Sigmoid colon (tissue), 4 donors: ENCODE measurements at regions not wholly inside any gene's neighbourhood (a gene's known extent, or its start where the extent isn't known, plus 50 kb on each side); places are given as distances from the start of the nearest gene placed in this dataset.

ENCODE experiments used
- POLR2A ChIP-seq, 2 donors: fragments of 450-650 bp; IDR thresholded peaks; one replicate each; pipeline ENCODE4 v1.6.1; 2016; ENCODE audit warnings: antibody characterized with exemption in 2 of 2, mild to moderate bottlenecking in 2 of 2, moderate library complexity in 2 of 2
- POLR2AphosphoS5 ChIP-seq, 4 donors: sonication (generic); formaldehyde crosslinking; IDR thresholded peaks; one replicate each; pipeline ENCODE4 v1.6.1; 2017; ENCODE audit warnings: antibody characterized with exemption in 4 of 4
- TF ChIP-seq, protein P1 (sequence below), 4 experiments: fragments of 450-650 bp in 3 of 4; fragments of 200-600 bp in 1 of 4; IDR thresholded peaks; one replicate each; pipeline ENCODE4 v1.5.1; 2016 to 2019; ENCODE audit warnings: antibody characterized with exemption in 4 of 4, mild to moderate bottlenecking in 3 of 4, moderate library complexity in 2 of 4

DNA sequence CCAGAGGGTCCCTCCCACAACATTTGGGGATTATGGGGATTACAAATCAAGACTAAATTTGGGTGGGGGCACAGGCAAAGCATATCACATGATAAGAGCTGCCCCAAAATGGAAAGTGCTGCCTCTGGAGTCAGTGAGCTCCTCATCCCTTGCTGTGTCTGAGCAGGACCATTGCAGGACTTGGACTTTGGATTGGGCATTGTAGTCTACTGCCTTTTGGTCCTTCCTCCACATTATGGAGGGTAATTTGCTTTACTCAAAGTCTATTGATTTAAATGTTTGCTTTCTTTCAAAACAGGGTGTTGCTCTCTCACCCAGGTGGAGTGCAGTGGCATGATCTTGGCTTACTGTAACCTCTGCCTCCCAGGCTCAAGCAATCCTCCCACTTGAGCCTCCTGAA, 106.8 kb upstream of the LDAH start:
- no peak for TF ChIP-seq POLR2A (IDR thresholded peaks at IDR 0.05)
- no peak for TF ChIP-seq POLR2AphosphoS5 (IDR thresholded peaks at IDR 0.05)
- TF ChIP-seq, protein P1, sequence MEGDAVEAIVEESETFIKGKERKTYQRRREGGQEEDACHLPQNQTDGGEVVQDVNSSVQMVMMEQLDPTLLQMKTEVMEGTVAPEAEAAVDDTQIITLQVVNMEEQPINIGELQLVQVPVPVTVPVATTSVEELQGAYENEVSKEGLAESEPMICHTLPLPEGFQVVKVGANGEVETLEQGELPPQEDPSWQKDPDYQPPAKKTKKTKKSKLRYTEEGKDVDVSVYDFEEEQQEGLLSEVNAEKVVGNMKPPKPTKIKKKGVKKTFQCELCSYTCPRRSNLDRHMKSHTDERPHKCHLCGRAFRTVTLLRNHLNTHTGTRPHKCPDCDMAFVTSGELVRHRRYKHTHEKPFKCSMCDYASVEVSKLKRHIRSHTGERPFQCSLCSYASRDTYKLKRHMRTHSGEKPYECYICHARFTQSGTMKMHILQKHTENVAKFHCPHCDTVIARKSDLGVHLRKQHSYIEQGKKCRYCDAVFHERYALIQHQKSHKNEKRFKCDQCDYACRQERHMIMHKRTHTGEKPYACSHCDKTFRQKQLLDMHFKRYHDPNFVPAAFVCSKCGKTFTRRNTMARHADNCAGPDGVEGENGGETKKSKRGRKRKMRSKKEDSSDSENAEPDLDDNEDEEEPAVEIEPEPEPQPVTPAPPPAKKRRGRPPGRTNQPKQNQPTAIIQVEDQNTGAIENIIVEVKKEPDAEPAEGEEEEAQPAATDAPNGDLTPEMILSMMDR (IDR thresholded peaks at IDR 0.05): no peak
